Breast epithelium (tissue), 3 donors: ENCODE measurements at regions not wholly inside any gene's neighbourhood (a gene's known extent, or its start where the extent isn't known, plus 50 kb on each side); places are given as distances from the start of the nearest gene placed in this dataset.

ENCODE experiments used
- CTCF ChIP-seq, 3 donors: fragments of 450-650 bp; IDR thresholded peaks; one replicate each; pipeline ENCODE4 v1.5.1; 2016 to 2017; ENCODE audit warnings: antibody characterized with exemption in 3 of 3, mild to moderate bottlenecking in 3 of 3, moderate library complexity in 3 of 3
- POLR2A ChIP-seq: fragments of 450-650 bp; IDR thresholded peaks from one replicate; pipeline ENCODE4 v1.6.1; 2016; ENCODE audit warnings: antibody characterized with exemption, mild to moderate bottlenecking, moderate library complexity

DNA sequence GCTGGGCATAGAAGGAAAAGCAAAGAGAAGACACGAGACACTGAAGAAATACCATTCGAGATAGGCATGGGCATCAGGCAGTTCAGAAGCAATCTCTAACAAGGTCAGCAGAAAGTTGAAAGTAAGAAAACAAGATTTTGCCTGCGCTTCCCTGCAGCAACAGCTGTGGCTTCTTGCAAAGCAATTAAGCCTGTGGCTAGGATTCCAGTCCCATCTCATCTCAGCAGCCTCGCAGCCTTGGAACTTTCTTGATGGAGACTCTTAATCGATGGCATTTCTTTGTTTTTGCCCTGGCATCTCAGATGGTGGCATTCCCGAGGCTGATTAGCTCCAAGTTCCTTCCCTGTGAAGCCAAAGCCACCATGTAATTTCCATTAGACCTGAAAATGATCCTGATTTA, 64.6 kb upstream of the SPAG17 start:
- TF ChIP-seq CTCF (IDR thresholded peaks at IDR 0.05), result no peak
- TF ChIP-seq POLR2A, result no peak
